Keratinocyte (primary cell): ENCODE measurements at regions not wholly inside any gene's neighbourhood (a gene's known extent, or its start where the extent isn't known, plus 50 kb on each side); places are given as distances from the start of the nearest gene placed in this dataset.

ENCODE experiments used
- DNase-seq: peaks from one replicate; pipeline ENCODE4 v3.0.0-alpha.2; 2011; ENCODE audit warnings: low read depth, missing footprints, low spot score
- FAIRE-seq: peaks from 2 replicates; lab custom pipeline; 2011; peaks lifted over from hg19 to GRCh38; lab: Jason Lieb, UNC
- H2AFZ ChIP-seq: 2 replicates; pipeline ENCODE4 v1.6.0; 2012; ENCODE audit warnings: low read length, control low read depth, inconsistent platforms; ENCODE audit not compliant: control insufficient read depth
- H3K27ac ChIP-seq: 2 replicates; pipeline ENCODE4 v1.5.1; 2011; ENCODE audit warnings: low read length; ENCODE audit not compliant: control insufficient read depth, insufficient read depth
- H3K27me3 ChIP-seq: 3 replicates; pipeline ENCODE4 v1.6.0; 2011; ENCODE audit warnings: low read length; ENCODE audit not compliant: control insufficient read depth, insufficient read depth; ENCODE audit errors: extremely low read depth
- H3K36me3 ChIP-seq, 2 experiments: 2 replicates in 1 of 2; 3 replicates in 1 of 2; pipeline ENCODE4 v1.5.1; 2011; ENCODE audit warnings: low read length in 2 of 2, mild to moderate bottlenecking in 1 of 2; ENCODE audit not compliant: control insufficient read depth in 2 of 2, insufficient read depth in 2 of 2; ENCODE audit errors: extremely low read depth in 1 of 2
- H3K4me1 ChIP-seq: 3 replicates; pipeline ENCODE4 v1.5.1; 2011; ENCODE audit warnings: low read length; ENCODE audit not compliant: control insufficient read depth, insufficient read depth; ENCODE audit errors: extremely low read depth
- H3K4me2 ChIP-seq: 3 replicates; pipeline ENCODE4 v1.6.0; 2011; ENCODE audit warnings: low read depth, low read length; ENCODE audit not compliant: control insufficient read depth, insufficient read depth; ENCODE audit errors: extremely low read depth
- H3K4me3 ChIP-seq, 3 experiments: fragments of 200-600 bp in 1 of 3; sonication (generic) in 1 of 3; 2 replicates in 2 of 3; 3 replicates in 1 of 3; pipeline ENCODE4 v1.5.1; 2011 to 2016; ENCODE audit warnings: low read length in 3 of 3, mild to moderate bottlenecking in 3 of 3, control low read depth in 2 of 3, inconsistent platforms in 1 of 3, low read depth in 1 of 3, mixed read lengths in 1 of 3, mixed run types in 1 of 3, moderate library complexity in 1 of 3; ENCODE audit not compliant: control insufficient read depth in 2 of 3, insufficient read depth in 2 of 3; ENCODE audit errors: extremely low read depth in 1 of 3
- H3K79me2 ChIP-seq: 2 replicates; pipeline ENCODE4 v1.6.0; 2012; ENCODE audit warnings: low read length; ENCODE audit not compliant: control insufficient read depth, insufficient read depth
- H3K9ac ChIP-seq: 3 replicates; pipeline ENCODE4 v1.6.0; 2011; ENCODE audit warnings: low read length; ENCODE audit not compliant: control insufficient read depth, insufficient read depth; ENCODE audit errors: extremely low read depth
- H3K9me1 ChIP-seq: 3 replicates; pipeline ENCODE4 v1.6.0; 2011; ENCODE audit warnings: low read length; ENCODE audit not compliant: control insufficient read depth, insufficient read depth; ENCODE audit errors: extremely low read depth
- H3K9me3 ChIP-seq: 2 replicates; pipeline ENCODE4 v1.5.1; 2012; ENCODE audit warnings: low read depth, low read length; ENCODE audit not compliant: control insufficient read depth
- H4K20me1 ChIP-seq: 3 replicates; pipeline ENCODE4 v1.6.0; 2011; ENCODE audit warnings: low read length; ENCODE audit not compliant: control insufficient read depth, insufficient read depth; ENCODE audit errors: extremely low read depth
- CTCF ChIP-seq, 3 experiments: IDR thresholded peaks in 1 of 3; conservative IDR thresholded peaks in 1 of 3; optimal IDR thresholded peaks in 1 of 3; 2 replicates in 2 of 3; 3 replicates in 1 of 3; pipeline versions ENCODE3 to v1.5.1; 2011; ENCODE audit warnings: low read length in 3 of 3, mild to moderate bottlenecking in 3 of 3, moderate library complexity in 2 of 3, control low read depth in 1 of 3, inconsistent platforms in 1 of 3; ENCODE audit not compliant: insufficient read depth in 2 of 3; ENCODE audit errors: extremely low read depth in 1 of 3
- EZH2 ChIP-seq: IDR thresholded peaks from one replicate; pipeline ENCODE4 v1.6.1; 2012; ENCODE audit warnings: inconsistent platforms, mild to moderate bottlenecking, low read length, moderate library complexity
- dilution Hi-C: fragments of 300-500 bp; cut with MboI; formaldehyde crosslinking; loops from one replicate; pipeline ENCODE4 v1.7.0; 2020; ENCODE audit warnings: low sequenced_read_pairs; ENCODE audit not compliant: extremely low pct_ligation_motif_present

- dilution Hi-C loops: no loop called here
- H3K4me3 ChIP-seq: no peak overlapping the region
- no peak overlapping the region for H2AFZ ChIP-seq
- DNase-seq: no peak
- H3K27me3 ChIP-seq: peaks cover 26% of the 10 kb centered on the region
- no peaks in the 10 kb centered on the region for H3K9me3 ChIP-seq
- no peaks in the 10 kb centered on the region for H3K36me3 ChIP-seq
- TF ChIP-seq EZH2: no peak
- no peak for TF ChIP-seq CTCF (optimal IDR thresholded peaks at IDR 0.05 in 1 of 3, IDR thresholded peaks at IDR 0.05 in 1 of 3, conservative IDR thresholded peaks at IDR 0.05 in 1 of 3; ENCODE audit: extremely low read depth in 1 of 3, insufficient read depth in 2 of 3, low read length in 3 of 3)
- no peaks in the 10 kb centered on the region for H3K79me2 ChIP-seq
- no peak overlapping the region for H3K9ac ChIP-seq
- H3K27ac ChIP-seq: no peak overlapping the region
- H3K9me1 ChIP-seq: no peaks in the 10 kb centered on the region
- no peak for FAIRE-seq
- no peaks in the 10 kb centered on the region for H3K4me1 ChIP-seq
- no peak overlapping the region for H3K4me2 ChIP-seq
- no peaks in the 10 kb centered on the region for H4K20me1 ChIP-seq
Observed at GRCh38 chr7:50860174-50860573, 77.5 kb upstream of the GRB10 start.

GRCh38 chr7:50858528-50859245 lies 76.0 kb upstream of the GRB10 start:
- dilution Hi-C loops: no loop called here
- FAIRE-seq: no peak

More at GRCh38 chr7:50858528-50859245, 76.0 kb upstream of the GRB10 start:
- no peak overlapping the region for H2AFZ ChIP-seq
- no peaks in the 10 kb centered on the region for H3K36me3 ChIP-seq
- no peaks in the 10 kb centered on the region for H3K9me1 ChIP-seq
- H4K20me1 ChIP-seq: no peaks in the 10 kb centered on the region
- no peak overlapping the region for H3K4me2 ChIP-seq
- H3K9ac ChIP-seq: no peak overlapping the region
- no peak for DNase-seq
- H3K4me1 ChIP-seq: no peaks in the 10 kb centered on the region
- no peak overlapping the region for H3K4me3 ChIP-seq
- H3K79me2 ChIP-seq: no peaks in the 10 kb centered on the region
- no peak for TF ChIP-seq CTCF (optimal IDR thresholded peaks at IDR 0.05 in 1 of 3, IDR thresholded peaks at IDR 0.05 in 1 of 3, conservative IDR thresholded peaks at IDR 0.05 in 1 of 3; ENCODE audit: extremely low read depth in 1 of 3, insufficient read depth in 2 of 3, low read length in 3 of 3)
- no peak for TF ChIP-seq EZH2
- peaks cover 22% of the 10 kb centered on the region for H3K27me3 ChIP-seq
- no peaks in the 10 kb centered on the region for H3K9me3 ChIP-seq
- no peak overlapping the region for H3K27ac ChIP-seq
